NCI-H460 (cell line): ENCODE measurements at regions not wholly inside any gene's neighbourhood (a gene's known extent, or its start where the extent isn't known, plus 50 kb on each side); places are given as distances from the start of the nearest gene placed in this dataset.

Experiments
- DNase-seq: peaks from one replicate; pipeline ENCODE4 v3.0.0-alpha.2; 2016; ENCODE audit warnings: low read depth; ENCODE audit errors: extremely low read depth

DNA sequence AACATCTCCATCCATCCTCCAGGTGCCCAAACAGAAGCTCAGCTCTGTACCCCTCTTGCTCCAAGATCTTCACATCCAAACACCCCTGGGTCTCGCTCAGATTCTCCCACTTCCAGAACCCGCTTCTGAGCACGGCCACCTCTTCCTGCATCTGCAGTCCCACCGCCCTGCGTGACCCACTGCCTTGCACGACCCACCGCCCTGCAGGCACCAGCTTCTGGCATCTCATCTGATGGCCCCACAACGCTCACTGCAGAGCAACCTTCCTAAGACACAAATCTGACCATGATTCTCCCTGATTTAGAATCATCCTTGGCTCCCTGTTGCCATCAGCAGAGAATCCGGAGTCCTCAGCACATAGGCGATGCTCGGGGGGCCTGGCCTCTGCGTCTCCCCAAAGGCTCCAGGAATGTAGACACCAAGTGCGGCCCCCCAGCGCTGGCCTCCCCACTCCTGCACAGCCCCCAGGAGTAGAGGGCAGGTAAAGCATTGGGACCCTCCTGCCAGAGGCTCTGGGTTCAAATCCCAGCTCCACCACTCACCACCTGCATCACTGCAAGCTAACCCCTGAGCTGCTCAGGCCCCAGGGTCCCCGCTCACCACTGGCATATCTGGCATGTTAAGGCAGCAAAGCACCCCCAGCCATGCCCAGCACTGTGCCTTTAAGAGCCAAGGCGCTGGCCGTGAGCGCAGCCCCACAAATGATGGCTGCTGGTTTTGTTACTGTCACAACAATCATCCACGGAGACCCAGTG lies 459.3 kb downstream of the BRD1 start:
- no peak for DNase-seq

DNA sequence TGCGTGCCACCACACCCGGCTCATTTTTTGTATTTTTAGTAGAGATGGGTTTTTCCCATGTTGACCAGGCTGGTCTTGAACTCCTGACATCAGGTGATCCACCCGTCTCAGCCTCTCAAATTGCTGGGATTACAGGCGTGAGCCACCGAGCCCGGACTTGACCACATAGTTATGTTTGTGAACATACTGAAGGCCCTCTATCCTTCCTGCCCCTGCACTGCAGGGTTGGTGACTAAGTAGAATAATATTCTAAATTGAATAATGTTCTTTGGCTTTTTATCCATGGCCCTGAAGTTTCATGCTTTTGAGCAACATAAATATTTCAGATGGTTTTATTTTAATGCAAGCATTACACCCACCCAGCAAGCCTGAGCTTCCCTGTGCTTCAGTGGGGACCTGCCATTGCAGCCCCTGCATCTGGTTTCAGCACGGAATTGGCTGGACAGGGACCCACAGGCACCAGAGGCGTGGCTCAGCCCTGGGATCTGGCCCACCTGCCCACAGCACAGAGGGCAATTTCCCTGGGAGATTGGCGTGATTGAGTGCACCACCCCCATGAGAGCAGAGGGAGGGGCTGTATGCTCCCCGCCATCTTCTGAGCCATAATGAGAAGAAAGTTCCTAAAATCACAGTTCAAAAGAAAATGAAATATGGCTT lies 460.5 kb downstream of the BRD1 start:
- no peak for DNase-seq

DNA sequence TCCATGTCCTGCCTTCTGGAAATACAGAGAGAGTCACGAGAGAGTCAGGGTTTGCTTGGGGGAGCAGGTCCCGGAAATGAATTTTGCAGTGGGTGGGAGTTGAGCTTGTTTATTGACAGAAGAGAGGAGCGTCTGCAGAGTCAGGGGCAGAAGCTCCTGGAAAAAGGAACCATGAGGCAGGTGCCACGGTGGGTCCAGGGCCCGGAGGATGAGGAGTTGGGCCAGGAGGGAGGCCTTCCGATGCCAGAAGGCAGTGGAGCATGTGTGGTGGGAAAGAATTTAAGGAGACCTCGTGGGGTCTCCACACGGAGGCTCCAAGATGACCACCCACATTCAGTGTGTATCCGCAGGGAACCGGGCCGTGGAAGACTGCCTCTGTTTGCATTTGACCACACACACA lies 461.2 kb downstream of the BRD1 start:
- DNase-seq = no peak

DNA sequence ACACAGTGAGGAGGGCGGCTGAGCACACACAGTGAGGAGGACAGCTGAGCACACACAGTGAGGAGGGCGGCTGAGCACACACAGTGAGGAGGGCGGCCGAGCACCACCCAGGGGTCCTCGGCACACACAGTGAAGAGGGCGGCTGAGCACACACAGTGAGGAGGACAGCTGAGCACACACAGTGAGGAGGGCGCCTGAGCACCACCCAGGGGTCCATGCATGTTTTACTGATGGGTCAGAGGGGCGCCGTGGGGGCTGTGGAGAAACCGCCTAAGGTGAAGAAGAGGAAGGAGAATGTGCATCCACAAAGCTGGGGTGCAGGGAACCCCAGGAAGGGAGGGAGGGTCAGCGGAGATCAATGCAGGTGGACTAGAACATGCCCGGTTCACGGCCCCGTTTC lies 461.8 kb downstream of the BRD1 start:
- DNase-seq = no peak

DNA sequence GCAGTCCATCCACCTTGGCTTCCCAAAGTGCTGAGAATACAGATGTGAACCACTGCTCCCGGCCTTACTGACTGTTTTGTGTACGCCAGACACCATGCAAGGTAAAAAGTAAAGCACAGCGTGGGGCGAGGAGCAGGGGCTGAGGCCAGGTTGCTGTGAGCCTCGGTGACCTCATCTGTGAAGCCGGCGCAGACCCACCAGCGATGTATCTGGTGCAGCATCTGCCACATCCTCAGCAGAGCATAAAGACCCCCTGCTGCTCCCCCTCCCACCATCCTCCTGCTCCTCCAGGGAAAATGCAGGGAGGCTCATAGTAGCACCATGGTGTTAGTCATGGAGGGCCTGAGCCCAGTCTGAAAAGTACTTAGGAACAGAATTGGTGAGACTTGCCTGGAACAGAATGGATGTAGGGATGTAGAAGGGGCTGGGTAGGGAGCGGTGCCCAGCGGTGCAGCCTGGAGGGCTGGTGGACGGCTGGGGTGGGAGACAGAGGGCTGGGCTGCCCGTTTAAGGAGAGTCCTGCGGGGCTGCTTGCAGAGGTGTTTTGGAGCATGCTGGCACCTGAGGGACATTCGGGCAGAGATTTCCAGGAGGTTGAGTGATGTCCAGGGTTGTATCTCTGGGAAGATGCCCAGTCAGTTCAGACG lies 462.4 kb downstream of the BRD1 start:
- DNase-seq = no peak

DNA sequence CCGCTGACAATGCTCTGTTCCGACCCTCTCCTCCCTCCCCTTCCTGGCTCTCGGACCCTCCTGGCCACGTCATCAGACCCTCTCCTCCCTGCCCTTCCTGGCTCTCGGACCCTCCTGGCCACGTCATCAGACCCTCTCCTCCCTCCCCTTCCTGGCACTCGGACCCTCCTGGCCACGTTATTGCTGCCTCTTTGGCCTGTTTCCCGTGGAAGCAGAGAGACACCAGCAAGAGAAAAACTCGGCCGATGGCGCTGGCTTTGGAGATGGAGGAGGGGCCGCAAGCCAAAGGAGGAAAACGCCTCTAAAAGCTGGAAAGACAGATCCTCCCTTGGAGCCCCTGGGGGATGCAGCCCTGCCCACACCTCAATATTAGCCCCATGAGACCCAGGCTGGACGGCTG lies 463.3 kb downstream of the BRD1 start:
- no peak for DNase-seq

DNA sequence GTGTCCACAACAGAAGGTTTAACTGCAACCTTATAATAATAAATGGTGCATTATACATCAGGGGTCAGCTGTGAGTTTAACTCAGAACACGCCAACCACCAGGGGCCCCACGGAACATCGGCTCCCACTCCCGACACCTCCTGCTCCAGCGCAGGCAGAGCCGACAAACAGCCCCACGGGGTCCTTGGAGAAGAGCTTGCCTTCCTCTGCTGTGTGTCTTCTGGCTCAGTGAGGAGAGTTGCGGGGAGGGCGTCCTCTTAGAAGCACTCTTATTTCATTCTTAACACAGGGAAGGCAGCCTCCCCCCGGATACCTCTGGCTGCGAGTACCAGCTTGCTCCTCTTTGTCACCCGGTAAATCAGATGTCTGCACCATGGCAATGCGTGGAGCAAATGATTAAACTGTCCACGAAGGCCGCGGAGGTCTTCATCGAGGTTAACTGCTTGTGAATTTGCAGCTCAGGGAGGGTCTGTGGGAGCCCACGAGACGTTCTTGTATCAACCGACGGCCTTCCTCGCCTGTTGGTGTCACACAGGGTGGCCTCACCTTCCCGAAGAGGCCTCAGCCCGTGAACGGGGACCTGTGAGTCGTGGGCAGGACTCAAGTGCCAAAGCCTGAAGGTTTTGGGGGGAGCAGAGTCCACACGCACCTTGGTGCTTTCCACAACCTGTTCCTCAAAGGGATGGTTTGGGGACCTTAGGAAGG lies 464.0 kb downstream of the BRD1 start:
- DNase-seq = no peak

DNA sequence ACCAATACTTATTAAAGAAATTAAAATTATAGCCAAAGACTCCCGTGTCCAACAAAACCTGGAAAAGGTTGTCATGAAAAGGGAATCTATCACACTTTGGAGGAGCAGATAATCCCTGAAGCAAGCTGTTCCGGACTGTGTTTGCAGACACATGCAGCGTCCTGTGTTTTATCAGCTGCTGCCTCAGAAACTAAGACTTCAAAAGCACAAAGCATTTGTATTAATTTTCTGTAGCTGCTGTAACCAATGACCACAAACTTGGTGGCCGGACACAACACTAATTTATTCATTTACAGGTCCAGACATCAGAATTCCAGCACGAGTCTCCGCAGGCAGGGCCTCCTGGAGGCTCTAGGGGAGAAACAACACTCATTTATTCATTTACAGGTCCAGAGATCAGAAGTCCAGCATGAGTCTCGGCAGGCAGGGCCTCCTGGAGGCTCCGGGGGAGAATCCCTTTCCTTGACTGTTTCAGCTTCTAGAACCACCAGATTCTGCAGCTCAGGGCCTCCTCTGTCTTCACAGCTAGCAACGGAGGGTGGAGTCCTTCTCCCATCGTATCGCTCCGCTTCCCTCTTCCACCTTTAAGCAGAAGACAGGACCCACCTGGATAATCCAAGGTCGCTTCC lies 465.3 kb downstream of the BRD1 start:
- no peak for DNase-seq

DNA sequence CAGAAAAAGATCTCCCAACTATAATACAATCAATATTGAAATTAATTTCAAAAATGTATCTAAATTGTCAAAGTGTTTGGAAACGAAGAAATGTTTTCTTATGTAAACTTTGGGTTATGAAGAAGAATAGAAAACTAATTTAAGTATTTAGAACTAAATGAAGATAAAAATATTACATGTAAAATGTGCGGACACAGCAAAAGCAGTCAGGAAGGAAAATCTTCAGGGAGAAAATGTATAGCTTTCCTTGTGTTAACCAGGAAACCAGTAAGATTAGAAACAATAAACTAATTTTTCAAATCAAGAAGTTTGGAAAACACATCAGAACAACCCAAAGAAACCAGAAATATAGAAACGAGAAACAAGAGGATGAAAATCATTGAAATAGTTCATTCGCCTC lies 466.5 kb downstream of the BRD1 start:
- no peak for DNase-seq

DNA sequence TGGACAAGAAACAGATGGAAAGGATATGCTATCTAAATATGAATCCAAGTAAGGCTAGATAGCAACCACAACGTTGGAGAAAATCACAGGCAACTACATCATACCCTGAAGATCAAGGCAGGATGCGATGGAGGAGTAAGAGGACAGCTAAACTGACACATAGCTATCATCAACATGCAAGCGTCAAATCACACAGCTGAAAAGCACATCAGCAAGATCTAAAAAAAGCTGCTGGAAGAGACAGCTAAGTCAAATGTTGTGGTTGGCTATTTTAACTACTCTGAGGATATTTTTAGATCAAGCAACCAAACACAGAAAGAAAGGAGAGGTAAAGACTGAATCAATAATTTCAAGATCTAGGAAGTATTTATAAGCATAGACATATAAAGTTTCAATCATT lies 466.9 kb downstream of the BRD1 start:
- DNase-seq = no peak

DNA sequence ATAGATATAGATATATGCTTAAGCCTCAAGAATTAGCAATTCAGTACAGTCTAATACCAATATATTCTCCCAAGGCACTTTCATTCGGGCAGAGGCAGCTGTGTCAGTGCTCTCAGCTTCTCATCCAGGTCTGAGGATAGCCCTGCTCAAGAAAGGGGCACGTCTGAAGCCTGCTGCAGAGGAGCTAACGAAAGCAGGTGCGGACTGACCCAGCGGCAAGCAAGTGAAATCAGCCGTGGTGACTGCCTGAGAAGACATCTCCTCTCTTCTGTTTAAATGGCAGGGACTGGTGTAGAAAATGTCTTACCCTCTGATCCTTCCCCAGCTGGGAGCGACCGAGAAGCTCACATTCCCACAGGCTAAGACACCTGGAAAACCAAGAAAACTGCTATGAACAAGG lies 468.6 kb downstream of the BRD1 start:
- no peak for DNase-seq

DNA sequence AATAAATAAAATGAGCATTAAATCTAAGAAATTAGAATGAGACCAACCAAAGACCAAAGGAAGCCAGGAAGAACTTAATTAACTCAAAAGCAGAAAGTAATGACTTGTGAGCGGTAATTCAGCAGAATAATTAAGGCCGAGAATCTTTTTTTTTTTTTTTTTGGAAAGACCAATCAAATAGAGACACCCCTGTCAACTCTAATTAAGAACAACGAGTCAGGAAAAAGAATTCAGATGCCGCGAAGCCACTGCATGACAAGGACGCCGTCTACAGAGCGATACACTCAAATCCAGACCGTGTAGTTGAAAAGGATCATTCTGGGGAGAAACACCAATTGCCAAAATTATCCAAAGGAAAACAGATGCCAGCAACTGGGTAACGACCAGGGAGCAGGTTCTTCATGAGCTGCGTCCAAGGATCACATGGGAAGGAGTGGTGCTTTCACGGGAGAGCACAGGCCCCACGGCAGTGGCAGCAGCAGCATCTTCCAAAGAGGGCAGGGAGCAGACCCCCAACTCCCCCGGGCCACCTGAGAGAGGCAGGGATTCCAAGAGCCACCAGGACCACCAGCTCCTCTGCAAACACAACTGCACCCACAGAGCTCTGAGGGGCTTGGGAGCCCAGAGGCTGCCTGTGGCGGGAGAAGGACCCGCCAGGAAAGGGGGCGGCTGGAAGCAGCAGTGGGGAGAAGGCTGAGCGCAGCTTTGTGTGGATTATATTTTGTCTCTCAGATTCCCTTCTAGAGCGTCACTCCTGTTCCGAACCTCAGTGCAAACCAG lies 469.8 kb downstream of the BRD1 start:
- DNase-seq = no peak

DNA sequence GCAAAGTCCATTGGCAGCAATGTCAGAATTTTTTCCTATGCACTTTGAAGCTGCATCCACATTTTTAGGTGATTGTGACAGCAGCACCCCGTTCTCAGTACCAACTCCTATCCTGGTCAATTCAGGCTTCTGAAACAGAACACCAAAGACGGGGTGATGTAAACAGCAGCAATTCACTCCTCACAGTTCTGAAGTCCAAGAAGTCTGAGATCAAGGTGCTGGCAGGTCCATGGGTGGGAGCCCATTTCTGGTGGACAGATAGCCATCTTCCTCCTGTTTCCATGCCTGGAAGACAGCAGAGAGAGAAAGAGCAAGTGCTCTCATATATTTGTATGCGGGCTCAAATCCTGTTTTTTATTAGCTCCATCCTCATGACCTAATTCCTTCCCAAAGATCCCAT lies 471.2 kb downstream of the BRD1 start:
- DNase-seq = no peak

DNA sequence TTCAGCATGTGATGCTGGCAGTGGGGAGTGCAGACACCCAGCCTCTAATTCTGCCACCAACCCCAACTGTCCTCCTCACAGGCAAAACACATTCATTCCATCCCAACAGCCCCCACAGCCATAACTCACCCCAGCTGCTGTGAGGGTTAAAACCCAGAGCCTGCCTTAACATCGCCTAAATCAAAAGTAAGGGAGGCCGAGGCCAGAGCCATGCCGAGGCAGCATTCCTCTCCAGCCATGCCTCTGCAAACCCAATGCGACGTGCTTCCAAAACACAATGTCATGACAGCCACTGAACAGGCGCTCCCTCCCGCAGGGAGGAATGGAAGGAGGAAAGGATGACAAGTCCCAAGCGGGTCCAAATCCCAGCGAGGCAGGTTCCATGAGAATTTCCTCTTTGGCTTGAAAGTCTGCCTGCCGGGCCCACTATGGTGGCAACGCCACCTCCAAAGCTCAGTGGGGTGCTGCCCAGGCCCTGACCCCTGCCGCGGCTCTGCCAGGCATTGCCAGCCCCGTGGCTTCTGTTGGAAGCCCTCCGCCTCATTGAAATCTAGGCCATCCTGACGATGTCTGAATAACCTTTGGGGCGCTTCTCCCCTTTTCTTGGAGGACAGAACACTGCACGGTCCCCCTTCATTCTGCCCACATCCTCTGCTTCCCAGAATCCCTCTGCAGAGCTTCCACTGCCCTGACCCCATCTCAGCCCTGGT lies 472.3 kb downstream of the BRD1 start:
- no peak for DNase-seq

DNA sequence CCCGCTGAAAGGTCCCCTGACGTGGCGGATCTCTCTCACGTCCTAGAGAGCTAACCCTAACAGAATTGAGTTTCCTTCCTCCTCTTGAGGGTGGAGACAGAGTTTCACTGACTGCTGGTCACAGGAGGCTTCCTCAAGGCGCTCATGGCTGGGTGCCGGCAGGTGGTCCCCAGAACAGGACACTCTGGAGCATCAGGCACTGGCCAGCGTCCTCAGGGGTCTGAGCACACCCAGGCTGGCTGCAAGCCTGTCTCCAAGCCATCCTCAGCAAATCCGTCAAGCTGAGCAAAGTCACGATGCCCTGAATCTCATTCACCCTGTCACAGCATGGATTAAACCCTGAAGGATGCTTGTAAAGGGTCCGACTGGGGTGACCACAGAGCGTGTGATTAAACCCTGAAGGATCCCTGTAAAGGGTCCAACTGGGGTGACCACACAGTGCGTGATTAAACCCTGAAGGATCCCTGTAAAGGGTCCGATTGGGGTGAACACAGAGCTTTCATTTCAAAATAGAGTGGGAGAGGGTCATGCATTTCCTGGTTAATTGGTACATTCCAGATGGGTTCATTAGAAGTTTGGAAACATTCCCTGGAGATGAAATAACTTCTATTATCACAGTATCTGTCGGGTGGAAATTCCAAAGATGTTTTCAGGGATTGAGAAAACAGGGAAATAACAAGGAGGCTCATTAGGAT lies 473.0 kb downstream of the BRD1 start:
- DNase-seq = no peak

DNA sequence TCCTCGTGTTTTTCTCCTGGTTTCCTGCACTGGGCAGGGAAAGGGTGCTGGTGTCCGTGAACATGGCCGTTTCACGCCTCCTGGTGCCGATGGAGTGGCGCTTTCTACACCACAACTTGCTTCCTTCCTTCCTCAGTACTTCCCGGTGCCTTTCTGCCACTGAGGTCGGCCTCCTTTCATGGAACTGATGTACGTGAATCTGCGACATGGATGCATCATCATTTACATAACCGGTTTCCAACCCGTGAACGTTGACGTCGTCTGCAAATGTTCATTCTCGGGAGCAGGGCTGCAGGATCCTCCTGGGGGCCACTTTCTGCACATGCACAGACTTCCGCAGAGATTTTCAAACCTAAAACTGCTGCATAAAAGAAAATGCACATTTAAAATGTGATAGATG lies 474.4 kb downstream of the BRD1 start:
- DNase-seq = no peak

DNA sequence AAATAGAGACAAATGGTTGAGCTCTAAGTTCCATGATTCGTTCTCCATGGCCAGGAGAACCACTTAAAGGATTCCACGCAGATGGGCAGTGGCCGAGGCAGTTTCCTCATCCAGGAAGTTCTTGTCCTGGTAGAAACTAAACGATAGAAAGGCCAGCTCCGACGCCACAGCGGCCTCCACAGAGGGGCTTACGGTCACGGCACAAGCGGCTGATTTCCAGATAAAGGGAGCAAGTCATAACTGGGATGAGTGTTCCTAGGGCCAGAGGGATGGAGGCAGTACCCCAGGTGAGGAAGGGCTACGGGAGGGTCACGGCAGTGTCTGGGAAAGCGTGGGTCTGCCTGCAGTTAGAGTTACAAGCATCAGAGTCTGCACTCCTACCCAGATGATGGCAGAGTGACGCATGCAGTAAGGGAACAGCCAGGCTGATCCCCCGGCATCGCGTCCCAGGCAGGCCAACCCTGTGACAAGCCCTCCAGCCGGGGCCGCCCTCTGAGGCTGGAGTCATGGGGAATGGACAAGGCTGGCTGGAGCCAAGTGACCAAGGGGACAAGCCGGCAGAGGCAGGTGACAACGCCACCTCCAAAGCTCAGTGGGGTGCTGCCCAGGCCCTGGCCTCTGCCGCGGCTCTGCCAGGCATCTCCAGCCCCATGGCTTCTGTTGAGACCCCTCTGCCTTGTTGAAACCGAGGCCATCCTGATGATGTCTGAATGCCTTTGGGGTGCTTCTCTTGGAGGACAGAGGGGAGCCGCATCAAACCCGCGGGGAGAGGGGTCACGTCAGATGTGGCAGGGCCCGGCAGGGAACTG lies 475.1 kb downstream of the BRD1 start:
- DNase-seq = no peak

DNA sequence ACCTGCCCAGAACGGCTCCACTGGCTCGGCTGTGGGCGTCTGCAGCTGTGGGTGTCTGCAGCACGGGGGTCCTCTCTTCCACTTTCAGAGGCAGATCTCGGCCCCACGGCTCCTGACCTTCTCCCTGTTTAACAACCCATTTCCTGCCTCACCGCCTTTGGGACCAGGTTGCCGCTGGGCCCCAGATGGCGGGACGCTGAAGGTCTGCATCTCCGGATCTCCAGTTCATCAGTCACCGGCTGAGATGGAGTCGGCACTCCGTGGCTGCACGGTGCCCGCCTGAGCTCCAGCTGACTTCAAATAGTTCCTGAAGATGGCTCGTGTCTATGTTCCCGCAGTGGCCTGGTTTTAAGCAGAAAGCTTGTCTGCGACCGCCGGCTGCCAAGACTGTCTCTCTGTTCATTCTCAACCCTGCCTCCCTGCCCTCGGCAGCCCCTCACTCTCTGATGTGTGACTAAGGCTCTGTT lies 475.9 kb downstream of the BRD1 start:
- no peak for DNase-seq
